Occipital lobe (tissue), 1 donor: ENCODE measurements at regions not wholly inside any gene's neighbourhood (a gene's known extent, or its start where the extent isn't known, plus 50 kb on each side); places are given as distances from the start of the nearest gene placed in this dataset.
A peak's percentile ranks its signal among the peaks of the same experiment; 100 is the strongest.

Experiments used
- DNase-seq: peaks from one replicate; lab custom pipeline; 2025; lab: John Stamatoyannopoulos, UW

DNA sequence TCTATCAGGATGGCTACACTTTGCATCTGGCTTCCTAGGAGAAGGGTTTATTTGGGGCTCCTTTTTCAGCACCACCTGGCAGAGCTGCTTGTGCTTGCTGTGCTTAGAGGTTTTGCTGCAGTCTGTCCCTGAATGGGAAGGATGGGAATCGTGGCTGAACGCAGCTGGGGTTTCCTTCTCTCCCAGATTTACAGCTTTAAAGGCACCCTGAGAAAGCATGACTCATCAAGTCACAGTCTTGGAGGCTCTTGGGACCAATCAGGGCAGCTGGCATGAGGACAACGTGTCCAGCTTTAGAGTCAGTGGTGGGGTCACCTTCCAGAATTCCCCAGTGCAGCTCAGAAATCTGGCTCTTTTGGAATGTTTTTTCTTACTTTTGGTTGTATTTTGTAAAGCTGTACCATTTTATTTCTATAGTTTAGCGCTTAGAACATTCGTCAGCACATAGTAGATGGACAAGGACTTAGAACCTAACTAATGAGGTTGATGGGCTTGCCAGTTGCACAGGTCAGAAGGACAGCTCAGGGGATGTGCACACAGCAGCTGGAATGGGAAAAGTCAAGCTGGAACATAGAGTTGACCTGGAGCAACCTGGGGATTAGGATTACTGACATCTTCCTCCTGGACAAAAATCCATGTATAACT is 222.6 kb downstream of the PRDM2 start:
- peak; percentile 42 for DNase-seq

GRCh38 chr1:13926556-13926955 is 226.6 kb downstream of the PRDM2 start:
- no peak for DNase-seq

DNA sequence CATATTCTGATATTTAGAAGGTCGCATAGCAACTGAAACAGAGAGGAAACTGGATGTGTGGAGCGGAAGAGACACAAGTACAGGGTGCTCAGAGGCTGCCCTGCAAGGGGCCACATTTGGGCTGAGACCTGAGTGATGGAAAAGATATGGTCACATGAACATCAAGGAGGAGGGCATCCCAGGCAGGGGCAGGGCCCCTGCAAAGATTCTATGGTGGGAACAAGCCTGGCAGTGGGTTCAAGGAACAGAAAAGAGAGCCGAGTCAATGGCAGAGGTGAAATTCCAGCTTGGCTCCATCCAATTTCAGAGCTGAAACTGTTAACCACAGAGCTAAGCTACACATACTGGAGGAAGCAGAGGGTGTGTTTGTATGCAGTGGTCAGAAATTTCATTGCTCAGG is 227.7 kb downstream of the PRDM2 start:
- no peak for DNase-seq

GRCh38 chr1:13929313-13929712 is 229.3 kb downstream of the PRDM2 start:
- no peak for DNase-seq

DNA sequence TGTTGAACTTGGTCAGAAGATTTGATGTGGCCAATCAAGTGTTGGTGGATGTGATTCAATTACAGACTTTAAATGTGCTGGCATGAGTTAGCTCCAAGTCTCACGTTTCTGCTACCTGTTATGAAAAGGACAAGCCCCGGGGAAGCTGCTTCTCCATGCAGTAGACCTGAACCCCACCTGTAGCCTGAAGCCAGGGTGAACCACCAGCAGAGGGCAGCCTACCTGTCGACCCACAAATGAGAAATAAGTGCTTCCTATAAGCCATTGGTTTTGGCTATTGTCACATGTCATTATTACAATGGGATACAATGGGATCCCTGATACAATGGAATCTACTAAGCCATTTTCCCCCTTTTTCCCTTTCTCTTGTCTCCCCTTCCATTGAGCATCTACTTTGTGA is 230.2 kb downstream of the PRDM2 start:
- no peak for DNase-seq

GRCh38 chr1:13931226-13931625 is 231.2 kb downstream of the PRDM2 start:
- DNase-seq: no peak

DNA sequence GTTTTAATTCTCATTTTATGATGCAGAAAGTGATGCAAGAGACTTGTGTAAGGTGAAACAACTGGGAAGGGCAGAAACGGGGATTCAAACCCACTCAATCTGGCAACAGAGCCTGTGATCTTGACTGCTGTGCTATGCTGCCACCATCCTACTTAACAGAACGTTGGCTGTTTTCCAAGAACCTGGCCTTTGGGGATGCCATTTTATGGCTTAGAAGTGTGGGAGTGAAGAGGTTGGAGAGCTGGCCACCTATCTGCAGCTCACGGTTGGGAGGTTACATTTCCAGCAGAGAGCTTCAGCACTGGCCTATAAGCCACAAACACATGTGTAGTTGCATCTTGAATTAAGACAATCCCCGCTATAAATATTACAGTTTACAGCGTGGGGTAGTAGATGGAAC is 235.3 kb downstream of the PRDM2 start:
- no peak for DNase-seq

- DNase-seq: no peak
Measured at GRCh38 chr1:13941315-13941714, 241.3 kb downstream of the PRDM2 start.

GRCh38 chr1:13943055-13943454 is 243.1 kb downstream of the PRDM2 start:
- no peak for DNase-seq

DNA sequence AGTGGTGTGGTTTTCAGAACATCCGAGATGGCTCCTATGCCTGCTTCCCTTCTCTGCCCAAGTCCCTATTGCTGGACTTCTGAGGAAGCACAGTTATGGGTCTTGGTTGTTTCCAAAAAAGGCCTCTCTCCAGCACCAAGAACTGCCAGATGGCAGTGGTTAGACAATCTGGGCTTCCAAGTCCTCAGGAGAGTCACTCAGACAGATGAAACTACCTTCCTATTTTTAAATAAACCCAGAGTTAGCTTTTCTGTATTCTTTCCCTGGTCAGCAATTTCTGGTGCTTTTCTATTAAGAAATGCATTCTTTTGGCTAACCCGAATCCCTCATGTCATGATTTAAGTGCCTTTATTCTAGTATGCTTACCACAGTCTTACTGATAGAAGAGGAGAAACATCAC is 245.9 kb downstream of the PRDM2 start:
- peak; percentile 14 for DNase-seq

DNA sequence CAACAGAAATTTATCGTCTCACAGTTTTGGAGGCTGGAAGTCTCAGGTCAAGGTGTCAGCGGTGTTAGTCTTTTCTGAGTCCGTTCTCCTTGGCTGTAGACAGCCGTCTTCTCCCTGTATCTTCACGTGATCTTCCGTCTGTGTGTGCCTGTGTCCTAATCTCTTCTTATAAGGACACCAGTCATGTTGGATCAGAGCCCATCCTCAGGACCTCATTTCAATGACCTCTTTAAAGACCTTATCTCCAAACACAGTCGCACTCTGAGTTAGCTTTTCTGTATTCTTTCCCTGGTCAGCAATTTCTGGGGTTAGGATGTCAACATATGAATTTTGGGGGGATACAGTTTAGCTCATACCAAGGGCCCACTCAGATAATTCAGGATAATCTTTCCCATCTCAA is 247.7 kb downstream of the PRDM2 start:
- no peak for DNase-seq

DNA sequence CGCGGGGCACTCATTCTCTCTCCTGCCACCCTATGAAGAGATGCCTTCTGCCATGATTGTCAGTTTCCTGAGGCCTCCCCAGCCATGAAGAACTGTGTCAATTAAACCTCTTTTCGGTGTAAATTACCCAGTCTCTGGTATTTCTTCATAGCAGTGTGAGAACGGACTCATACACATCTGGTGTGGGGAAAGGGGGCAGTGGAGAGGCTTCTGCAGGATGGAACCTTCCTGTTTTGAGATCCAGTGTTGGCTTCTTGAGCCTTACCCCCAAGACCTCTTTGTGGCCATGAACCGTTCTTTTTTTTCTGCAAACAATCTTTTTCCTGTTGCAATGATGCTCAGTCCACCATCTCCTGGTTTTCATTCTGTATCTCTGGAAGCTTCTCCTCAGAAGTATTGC is 248.4 kb downstream of the PRDM2 start:
- DNase-seq: no peak

GRCh38 chr1:13948888-13949391 is 249.0 kb downstream of the PRDM2 start:
- DNase-seq: no peak

- no peak for DNase-seq
Measured at GRCh38 chr1:13949546-13949945, 249.6 kb downstream of the PRDM2 start.

DNA sequence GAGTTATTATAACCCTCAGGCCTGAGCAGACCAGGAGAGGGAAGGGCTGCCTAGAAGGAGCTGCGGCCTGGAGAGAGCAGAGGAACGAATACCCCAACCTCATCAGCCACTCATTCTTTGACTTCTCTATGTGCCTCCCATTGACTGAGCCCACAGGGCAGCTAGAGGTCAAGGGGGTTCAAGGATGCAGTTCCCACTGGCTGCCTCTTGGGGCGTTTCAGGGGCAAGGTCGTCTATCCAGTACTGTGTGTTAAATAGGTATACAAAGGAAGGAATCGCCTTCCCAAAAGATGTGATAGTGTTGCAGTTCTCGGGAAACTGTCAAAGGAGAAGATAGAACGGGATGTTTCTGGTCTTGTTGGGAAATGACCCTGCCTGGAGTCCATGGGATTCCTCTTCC is 250.6 kb downstream of the PRDM2 start:
- DNase-seq: no peak

DNA sequence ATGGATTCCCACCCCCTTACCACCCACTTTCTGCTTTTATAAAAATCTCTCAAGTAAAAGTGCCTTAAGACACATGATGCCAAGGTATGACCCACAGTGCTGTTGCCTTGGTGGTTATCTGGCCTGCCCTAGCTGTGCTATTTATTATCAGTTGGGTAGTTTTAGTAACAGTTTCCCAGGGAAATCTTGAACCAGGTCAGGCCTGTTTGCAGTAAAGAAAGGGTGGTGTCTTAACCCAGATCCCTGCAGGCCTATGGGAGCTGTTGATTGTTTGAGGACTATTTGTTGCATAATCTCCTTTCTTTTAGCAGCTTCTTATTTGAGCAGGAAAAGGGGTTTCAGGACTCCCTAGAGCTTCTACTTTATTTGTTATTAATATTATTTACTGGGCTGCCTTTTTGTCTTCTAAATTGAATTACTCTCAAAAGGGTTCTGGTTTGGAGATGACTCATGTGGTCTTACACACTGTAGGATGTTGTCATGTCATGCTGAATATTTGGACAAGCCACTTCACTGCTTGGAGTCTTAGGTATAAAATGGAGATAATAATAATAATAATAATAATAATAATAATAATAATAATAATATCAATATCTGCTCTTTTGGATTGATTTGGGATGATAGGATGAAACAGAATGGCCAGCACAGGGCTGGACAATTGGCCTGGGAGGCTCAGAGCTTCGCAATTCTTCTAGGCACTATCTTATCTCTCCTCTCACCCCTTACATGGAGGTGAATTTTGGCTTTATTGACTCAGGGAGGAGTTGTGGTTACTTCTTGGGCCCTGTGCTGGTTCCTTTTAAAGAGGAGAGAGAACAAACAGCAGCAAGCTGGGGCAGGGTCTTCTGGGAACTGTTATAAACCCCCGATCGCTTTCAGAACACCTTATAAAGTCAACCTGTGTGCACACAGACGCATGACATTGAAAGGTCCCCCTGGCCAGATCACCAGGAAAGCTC is 252.1 kb downstream of the PRDM2 start:
- no peak for DNase-seq

- DNase-seq: no peak
Measured at GRCh38 chr1:13952985-13953384, 253.0 kb downstream of the PRDM2 start.

- no peak for DNase-seq
Measured at GRCh38 chr1:13956393-13956792, 256.4 kb downstream of the PRDM2 start.

GRCh38 chr1:13960375-13960987 is 260.5 kb downstream of the PRDM2 start:
- peak; percentile 33 for DNase-seq

DNA sequence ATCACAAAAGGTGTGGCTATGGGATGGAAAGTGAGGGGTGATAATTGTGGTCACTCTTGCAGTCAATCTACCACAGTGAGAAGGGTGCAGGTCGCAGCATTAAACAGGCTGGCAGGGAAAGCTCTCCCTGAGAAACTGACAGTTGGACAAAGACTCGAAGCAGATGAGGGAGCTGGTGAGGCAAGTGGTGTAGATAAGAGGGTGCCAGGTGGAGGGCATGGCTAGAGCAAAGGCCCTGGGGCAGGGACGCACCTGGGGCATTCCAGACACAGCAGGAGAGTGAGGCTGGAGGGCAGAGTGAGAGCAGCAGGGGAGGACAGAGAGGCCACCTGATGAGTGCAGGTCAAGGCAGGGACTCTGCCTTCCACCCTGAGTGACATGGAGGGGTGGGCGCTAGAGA is 264.8 kb downstream of the PRDM2 start:
- no peak for DNase-seq

GRCh38 chr1:13965770-13966398 is 265.9 kb downstream of the PRDM2 start:
- peak; percentile 36 for DNase-seq

DNA sequence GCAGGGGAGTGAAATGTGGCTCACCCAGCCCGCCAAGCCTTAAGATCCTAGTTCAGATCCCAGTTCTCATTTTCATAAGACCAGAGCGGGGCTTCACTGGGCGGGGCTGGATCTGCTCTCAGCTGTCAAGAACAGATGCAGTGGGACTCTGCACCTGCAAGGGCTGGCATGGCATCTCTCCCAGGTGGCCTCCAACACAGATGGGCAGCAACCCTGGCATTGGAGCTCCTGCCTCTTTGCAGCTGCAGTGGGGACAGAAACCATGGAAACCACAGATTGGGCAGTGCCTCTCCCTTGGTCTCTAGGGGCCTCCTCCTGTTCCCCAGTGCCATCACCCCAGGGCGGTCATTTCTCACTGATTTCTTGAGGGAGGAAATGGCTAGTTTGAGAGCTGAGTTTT is 267.7 kb downstream of the PRDM2 start:
- DNase-seq: no peak
